Stimulated activated CD8-positive, alpha-beta memory T cell treated with anti-CD3 and anti-CD28 coated beads, Interleukin-4, amount 100 ng/mL, for 48 hours (primary cell): ENCODE measurements at regions not wholly inside any gene's neighbourhood (a gene's known extent, or its start where the extent isn't known, plus 50 kb on each side); places are given as distances from the start of the nearest gene placed in this dataset.
"Not testable (repeated sequence)": the region's sequence is repeated elsewhere in the genome, so short reads cannot be mapped to it uniquely, and the experiment has no call there.

ENCODE experiments used
- DNase-seq: peaks from one replicate; pipeline ENCODE4 v3.0.0-alpha.2; 2020

DNA sequence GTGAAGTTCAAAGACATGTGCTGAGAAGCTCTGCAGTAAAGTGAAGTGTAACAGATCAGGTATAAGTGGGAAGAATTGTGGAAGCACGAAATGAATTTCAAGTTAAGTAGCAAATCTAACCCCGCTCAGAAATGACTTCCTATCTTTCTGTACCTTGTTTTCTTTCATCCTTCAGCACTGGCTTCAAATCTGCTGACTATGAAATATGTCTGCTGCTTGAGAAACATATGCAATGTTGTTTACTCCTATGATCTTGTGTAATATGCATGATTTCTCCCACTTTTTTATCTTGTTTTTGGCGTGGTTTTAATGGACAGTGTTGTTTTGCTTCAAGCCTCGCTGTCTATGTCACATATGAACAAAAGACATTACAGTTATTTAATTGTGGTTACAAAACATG is 545.3 kb upstream of the NCAM2 start:
- no peak for DNase-seq

DNA sequence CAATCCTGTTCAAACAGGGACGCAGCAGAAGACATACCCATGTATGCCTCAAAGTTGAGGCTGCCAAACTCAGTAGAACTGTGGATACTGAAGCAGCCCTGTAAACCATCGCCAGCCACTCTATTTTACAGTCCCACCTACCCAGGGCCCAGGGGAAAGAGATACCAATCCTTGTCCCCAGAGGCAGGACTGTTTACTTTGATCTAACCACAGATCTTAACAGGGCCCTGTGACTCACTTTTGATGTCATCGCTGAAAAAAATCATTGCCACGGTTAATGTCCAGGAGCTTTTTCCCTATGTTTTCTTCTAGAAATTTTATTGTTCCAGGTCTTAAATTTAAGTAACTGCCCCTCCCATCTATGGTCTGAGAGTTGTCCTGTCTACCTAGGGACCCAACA is 538.4 kb upstream of the NCAM2 start:
- no peak for DNase-seq

DNA sequence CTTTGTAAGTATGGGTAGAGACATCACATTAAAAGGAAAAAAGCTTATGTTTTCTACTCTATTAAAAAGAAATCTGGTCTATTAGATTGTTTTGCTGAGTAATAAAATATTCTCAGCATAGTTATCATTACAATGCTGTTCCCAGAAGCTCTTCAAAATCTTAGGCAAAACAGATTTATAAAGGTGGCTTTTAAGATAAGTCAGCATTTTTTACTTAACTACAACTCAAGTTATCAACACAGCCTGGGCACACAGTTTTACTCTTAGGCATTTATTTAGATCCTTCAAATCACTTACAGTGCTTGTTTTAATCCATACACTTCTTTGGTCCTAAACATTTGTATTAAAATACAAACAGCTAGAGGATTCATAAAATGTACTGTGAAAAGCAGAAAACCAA is 534.8 kb upstream of the NCAM2 start:
- DNase-seq = no peak

DNA sequence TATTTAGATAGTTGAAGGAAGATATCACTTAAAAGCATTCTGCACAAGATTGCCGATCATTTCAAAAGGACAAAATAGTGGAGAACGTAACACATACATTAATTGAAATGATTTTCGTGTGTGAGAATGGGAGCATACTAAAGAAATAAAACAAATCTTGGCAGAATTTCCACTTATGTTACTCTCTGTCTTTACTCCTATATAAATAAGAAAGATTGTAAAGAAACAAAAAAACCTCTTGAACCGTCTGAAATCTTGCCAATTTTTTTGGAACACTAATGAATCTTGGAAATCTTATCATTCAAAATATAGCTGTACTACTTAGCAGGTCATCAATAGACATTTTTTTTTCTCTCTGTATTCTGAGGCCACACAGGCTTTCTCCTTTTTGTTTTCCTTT is 528.8 kb upstream of the NCAM2 start:
- DNase-seq = no peak

DNA sequence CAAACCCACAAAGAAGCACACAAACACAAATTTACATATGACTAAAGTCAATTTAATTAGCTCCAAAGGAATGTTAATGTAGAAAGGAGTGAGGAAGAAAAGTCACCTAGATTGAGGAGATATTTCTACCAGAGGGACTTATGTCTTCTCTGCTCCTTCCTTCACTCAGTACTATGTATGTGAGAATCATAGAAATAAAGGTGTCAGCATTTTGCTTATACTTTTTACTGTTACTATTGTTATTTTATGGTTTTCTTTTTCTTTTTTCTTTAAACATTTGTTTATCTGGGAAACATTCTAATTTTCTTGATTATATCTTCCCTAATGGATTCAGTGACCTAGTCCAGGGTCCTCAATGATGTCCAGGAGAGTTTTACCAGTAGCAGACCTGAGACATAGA is 511.9 kb upstream of the NCAM2 start:
- DNase-seq = no peak

DNA sequence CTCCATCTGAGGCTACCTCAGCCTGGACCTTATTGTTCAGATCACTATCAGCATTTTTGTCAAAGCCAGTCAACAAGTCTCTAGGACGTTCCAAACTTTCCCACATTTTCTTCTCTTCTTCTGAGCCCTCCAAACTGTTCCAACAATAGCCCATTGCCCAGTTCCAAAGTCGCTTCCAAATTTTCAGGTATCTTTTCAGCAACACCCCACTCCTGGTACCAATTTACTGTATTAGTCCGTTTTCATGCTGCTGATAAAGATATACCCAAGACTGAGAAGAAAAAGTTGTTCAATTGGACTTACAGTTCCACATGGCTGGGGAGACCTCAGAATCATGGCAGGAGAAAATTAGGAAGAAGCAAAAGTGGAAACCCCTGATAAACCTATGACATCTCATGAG is 495.3 kb upstream of the NCAM2 start:
- DNase-seq = not testable (repeated sequence)

DNA sequence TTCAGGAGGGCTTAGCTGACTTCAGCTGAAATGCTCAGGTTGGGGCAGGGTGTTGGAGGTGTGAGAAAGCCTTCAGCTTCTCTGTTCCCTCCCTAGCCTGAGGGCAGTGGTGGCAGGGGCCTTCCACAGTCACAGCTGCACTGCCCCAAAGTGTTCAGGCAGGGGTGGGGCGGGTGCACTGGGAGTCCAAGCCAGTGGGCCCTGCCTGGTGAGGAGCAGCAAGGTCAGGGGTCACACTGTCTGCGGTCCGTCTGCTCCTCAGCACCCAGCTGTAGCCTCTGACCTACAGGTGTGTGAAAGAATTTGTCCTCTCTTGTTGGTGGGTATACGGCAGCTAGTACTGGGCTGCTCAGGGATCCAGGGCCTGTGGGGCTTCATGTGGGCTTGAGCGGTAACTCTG is 490.4 kb upstream of the NCAM2 start:
- no peak for DNase-seq

DNA sequence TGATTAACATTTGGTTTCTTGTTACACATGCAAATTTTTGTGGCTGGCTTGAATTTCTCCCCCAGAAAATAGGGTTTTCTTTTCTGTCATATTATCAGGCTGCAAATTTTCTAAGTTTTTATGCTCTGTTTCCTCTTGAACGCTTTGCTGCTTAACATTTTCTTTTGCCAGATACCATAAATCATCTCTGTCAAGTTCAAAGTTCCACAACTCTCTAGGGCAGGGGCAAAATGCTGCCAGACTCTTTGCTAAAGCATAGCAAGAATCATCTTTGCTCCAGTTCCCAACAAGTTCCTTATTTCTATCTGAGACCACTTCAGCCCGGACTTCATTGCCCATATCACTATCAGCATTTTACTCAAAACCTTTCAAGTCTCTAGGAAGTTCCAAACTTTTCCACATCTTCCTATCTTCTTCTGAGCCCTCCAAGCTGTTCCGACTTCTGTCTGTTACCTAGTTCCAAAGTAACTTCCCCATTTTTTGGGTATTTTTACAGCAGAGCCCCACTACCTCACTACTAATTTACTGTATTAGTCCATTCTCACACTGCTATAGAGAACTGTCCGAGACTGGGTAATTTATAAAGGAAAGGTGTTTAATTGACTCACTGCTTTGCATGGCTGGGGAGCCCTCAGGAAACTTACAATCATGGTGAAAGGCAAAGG is 486.9 kb upstream of the NCAM2 start:
- DNase-seq = no peak

DNA sequence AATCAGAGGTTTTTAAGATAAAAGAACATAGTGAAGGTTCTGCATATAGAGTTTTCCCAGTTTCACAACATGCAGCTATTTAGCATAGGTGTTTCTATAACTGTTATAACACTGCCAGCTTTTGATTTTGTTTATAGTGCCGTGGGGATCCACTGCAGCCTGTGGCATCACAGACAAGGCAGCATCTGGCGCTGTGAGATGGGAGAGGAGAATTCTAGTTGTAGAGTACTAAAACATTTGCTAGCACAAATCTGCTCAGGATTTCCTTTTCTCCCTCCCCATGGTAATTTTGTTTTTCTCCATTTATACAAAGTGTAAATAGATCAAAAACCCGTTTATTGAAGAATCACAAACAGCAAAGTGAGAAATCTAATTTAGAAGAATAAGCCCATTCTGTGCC is 482.8 kb upstream of the NCAM2 start:
- DNase-seq = no peak

DNA sequence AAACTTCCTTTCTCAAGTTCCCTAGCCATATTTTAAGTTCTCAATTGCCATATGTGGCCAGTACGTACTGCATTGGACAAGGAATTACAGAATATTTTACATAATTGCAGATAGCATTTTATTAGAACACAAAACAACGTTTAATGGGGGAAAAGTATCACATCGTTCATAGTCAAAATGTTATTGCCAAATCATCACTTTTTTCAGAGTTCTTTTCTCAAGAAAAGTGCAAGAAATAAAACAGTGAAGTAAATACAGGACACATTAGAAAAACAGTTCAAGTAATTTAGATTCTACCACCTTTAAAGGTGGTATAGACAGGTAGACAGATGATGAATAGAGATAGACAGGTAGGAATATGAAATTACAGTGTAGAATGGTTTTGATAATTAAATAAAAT is 479.1 kb upstream of the NCAM2 start:
- no peak for DNase-seq

DNA sequence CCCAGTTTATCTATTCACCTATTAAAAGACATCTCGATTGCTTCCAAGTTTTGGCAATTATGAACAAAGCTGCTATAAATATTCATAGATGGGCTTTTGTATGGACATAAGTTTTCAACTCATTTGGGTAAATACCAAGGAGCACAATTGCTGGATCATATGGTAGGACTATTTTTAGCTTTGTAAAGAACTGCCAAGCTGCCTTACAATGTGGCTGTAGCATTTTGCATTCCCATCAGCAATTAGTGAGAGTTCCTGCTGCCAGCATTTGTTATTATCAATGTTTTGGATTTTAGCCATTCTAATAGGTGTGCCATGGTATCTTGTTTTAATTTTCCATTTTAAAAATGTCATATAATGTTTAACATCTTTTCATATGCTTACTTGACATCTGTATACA is 475.6 kb upstream of the NCAM2 start:
- no peak for DNase-seq

DNA sequence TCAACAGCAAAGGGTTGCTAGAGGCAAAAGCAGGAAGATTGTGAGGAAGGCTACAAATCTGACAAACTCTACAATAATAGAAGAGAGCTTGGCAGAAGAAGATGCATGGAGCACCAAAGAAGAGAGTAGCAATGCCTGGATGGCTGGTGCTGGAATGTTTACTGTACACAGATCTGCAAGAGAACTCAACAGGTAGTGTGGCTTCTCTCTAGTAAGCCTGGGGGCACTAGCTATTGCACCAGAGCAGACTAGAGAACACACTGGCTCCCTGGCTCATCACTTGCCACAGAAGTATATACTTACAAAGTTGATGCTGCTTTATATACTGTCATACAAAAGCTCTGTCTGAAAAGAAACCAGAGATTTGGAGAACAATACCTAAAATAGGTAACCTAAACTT is 475.0 kb upstream of the NCAM2 start:
- DNase-seq = no peak

DNA sequence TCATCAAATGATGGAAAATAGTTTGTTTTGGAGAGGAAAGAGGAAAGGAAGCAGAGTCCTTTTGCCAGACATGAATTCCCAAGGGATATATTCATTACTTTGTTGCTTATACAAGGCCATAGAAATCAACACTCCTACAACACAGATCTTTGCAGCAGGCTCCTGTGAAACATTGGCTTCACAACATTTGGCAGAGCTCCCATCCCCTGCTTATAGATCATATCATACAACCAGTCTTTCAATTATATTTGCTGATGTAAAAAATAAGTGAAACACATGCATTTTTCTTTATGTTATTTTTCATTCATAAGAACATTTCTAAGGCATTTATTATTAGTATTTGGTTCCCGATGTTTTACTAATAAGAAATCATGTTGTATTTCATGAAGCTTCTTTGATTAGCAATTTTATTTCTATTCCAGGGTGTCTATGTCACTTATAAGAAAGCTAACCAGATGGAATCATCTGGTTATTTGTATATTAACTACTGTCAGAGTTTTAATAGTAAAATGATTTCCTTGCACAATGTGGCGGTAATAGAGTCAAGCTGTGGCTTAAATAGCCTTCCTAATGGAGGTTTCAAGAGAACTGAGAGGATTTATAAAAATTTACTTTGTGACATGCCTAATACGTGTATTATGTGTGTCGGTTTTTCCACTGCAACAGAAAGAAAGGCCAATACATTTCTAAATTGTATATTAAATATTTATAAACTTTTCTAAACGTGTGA is 470.3 kb upstream of the NCAM2 start:
- no peak for DNase-seq

DNA sequence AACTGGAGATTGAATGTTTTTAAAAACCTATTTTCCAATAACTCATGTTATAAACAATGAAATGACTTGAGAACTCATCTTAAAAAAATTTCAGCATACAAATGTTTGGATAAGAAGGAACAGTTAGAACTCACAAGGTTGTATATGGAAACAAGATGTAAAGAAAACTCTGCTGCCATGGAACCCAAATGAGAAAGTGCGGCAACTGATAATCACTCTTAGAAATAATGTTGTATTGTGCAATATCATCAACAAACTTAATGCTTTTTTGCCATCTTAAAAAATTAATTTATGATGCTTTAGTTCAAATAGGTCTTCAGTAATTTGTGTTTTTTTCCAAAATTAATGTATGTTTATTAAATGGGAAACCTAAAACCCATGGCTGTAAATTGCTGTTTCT is 461.1 kb upstream of the NCAM2 start:
- no peak for DNase-seq

DNA sequence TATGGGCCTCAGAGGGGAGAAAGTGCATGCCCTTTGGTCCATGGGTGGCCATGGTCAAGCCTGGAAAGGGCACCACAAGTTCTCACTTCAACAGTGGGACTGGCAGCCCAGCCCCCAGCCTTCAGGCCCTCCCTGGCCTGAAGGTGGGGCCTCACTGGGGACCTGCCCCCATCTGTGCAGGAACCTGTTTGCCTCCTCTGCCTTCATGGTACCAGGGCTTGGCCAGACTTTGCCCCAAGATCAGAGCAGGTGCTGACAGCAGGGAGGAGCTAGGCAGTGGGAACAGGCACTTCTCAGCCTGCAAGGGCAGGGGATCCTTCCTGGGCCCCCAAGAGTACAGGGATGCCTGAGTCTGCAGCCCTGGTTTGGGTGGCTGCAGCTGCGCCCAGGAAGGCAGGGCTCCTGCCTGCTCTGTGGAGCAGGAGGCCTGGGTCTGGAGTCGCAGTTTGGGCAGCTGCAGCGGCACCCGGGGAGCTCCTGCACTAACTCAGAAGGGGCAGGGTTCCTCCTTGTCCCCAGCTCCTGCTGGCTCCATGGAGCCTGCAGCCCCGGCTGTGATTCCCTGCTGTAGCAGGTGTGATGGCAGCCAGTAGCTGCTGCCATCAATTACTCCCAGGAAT is 460.1 kb upstream of the NCAM2 start:
- no peak for DNase-seq

DNA sequence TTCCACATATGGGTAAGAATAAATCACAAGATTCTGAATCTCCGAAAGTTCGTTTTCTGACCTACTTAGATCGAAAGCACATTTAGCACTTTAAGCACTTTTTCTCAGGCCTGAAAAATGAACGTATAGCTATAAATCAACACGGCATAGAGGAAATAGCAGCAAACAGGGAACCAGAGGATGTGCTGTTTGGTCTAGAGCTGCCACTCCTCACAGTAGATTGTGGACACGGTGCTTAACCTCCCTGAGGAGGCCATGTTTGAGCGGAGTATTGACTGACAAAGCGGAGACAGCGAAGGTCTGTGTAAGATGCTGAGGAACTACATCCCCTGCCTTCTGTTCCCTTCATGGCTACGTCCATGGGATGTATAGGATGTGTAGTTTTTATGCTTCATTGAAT is 452.8 kb upstream of the NCAM2 start:
- DNase-seq = no peak

DNA sequence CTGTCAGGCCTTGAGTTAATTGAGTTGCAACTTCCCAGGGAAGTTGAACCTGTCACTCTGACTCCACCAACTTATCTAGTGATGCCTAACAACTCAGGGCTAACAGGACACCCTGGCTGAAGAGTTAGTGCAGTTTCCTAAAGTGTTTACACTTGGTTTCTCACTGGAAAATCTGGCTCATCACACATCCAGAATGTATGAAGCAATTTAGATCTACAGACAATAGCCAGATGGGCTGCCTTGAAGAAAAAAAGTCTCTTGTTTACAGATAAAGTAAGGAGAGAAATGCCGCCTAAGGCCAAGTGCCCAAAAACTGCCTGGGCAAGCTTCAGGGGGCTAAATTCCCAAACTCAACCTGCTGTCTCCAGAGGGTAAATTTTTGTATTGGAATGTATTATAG is 446.3 kb upstream of the NCAM2 start:
- no peak for DNase-seq

DNA sequence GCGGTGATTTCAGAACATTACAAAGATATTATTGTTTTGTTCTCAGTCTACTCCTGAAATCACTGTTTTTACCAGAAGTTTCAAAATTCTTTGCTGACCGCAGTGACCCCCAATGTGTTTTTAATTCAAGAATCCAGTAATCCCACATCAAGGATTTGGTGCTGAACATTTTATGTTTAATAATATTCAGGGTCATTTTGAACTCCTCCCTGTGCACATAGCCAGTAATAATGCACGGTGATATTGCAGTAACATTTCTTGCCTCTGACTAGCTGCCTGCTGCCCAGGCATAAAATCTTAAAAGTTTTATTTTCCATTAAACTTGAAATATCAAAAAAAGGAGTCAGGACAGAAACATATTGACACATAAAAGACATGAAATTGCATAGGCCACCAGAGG is 443.4 kb upstream of the NCAM2 start:
- no peak for DNase-seq

DNA sequence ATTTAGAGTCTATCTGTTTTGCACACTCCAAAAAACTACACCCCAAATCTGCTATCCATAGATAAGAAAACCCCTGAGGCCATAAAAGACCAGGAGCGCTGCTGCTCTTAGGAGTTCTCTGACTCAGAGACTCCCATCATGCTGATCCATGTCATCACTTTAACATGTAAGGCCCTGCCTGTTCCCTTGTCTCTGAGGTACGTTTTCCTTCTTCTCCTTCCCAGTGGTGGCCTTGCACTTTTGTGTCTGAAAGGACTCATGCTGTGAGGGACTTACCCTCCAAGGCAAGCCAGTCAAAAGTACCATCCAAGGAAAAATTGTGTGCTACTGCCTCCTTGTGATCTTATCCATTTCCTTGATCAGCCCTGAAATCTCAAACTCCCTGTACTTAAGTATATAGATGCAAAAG is 427.4 kb upstream of the NCAM2 start:
- no peak for DNase-seq

DNA sequence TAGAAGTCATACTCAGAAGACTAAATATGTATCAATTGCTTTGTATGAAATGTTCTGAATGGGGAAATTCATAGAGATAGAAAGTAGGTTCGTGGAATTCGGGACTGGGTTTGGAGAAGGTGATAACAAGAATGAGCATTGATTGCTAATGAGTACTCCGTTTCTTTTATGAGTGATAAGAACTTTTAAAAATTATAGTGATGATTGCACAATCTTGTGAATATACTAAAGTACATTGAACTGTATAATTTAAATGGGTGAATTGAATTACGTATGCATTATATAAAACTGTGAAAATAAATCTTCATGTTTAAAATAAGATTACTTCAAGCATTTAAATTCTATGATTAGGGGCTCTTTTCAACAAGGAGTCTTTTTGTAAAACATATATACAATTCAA is 425.6 kb upstream of the NCAM2 start:
- DNase-seq = no peak

DNA sequence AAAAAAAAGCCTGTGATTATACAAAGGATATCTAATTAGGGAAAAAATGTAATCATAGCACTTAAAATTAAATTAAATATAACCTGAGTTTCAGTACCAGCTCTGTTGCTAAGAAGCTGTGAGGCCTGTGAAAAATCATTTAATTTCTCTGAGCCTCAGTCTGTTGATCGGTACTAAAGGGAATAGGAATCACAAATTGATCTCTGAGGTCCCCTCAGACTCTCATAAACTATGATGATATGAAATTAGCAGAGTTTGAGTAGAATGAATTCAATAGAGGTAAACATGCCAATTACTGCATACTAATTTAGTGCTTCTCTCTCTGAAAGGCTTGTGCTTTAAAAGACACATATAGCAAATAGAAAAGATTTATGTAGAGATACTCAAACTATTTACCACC is 416.8 kb upstream of the NCAM2 start:
- no peak for DNase-seq

DNA sequence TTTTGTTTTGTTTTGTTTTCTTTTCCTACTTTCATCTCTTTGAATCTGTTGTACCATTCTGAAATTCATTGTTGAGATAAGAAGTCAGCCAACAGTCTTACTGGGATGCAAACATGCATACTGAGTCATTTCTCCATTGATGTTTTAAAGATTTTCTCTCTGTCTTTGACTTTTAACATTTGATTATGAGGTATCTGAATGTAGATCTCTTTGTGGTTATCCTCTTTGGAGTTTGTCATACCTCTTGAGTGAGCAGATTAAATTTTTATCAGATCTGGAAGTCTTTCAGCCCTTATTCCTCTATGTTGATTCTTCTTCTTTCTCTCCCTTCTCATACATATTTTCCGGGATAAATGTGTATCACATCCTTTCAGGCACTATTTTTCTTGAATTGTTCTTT is 406.9 kb upstream of the NCAM2 start:
- no peak for DNase-seq

DNA sequence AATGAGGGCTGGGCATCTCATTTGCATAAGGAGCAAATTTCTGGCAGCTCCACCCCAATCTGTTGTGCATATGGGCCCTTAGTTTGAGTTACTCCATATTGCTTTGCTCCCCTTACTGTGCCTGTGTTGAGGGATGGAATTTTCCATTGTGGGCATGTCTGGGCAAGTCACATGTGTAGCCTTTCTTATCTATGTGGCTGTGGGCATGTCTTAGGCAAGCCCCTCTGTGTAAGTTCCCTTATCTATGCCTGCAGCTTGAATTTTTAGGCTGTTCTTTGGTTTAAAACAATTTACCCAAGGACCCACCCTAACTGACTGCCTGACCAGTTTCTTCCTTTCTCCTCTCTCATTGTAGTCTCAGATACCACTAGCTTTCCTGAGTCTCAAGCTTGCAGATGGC is 405.7 kb upstream of the NCAM2 start:
- no peak for DNase-seq

DNA sequence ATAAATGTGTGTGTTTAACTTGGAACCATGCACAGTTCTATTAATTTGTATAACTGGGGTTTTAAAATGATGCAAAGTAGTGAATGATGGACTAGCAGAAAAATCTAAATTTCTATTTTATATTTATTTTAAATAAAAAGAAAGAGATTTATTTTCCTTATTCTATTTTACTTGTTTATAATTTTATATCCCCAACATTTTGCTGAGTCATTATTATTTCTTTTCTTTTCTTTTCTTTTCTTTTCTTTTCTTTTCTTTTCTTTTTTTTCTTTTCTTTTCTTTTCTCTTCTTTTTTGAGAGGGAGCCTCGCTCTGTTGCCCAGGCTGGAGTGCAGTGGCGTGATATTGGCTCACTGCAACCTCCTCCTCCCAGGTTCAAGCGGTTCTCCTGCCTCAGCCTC is 395.0 kb upstream of the NCAM2 start:
- DNase-seq = no peak

DNA sequence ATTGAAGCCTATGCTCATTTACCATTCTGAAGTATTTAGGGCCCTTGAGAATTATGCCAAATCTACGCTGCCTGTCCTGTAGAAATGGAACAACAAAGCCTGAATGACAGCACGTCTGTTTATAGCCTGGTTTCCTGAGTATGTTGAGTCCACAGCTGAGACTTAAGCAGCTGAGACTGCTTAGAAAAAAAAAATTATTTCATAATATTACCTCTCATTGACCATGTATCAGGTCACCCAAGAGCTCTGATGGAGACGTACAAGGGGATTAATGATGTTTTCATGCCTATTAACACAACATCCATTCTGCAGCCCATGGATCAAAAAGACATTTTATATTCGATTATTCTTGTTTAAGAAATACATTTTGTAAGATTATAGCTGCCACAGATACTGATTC is 387.2 kb upstream of the NCAM2 start:
- no peak for DNase-seq
